ENCODE measurements at regions not wholly inside any gene's neighbourhood (a gene's known extent, or its start where the extent isn't known, plus 50 kb on each side); places are given as distances from the start of the nearest gene placed in this dataset.

GRCh38 chr3:35849496-35849895, 210.2 kb downstream of the ARPP21 start:
- Histone ChIP-seq H3K9ac (ENCODE audit: low read length) (no peak overlapping the region), H2BK5ac (ENCODE audit: low read length) (no peak overlapping the region), H2AK5ac (ENCODE audit: low read length) (no peak overlapping the region), H3K36me3 (ENCODE audit: control insufficient read depth, insufficient read depth, low read length) (no peaks in the 10 kb centered on the region), H3K4ac (ENCODE audit: low read depth, low read length) (no peak overlapping the region), H4K5ac (ENCODE audit: low read length) (no peak overlapping the region), H3K4me3 (ENCODE audit: low read length) (no peak overlapping the region), H4K8ac (ENCODE audit: low read depth, low read length) (no peak overlapping the region), H3K4me2 (ENCODE audit: low read length) (no peak overlapping the region), H3K4me1 (ENCODE audit: control insufficient read depth, low read depth, low read length) (no peaks in the 10 kb centered on the region), H3K18ac (ENCODE audit: low read length) (no peak overlapping the region), H3K23ac (ENCODE audit: low read length) (no peak overlapping the region), H3K27me3 (ENCODE audit: insufficient read depth, low read length, poor library complexity) (no peaks in the 10 kb centered on the region), H3K79me1 (ENCODE audit: low read length) (no peaks in the 10 kb centered on the region), H3K79me2 (ENCODE audit: control insufficient read depth, insufficient read depth, low read length) (no peaks in the 10 kb centered on the region), H2BK15ac (replicated peaks; ENCODE audit: low read depth) (no peak overlapping the region), H2BK120ac (ENCODE audit: low read depth, low read length) (no peak overlapping the region), H3K27ac (ENCODE audit: low read depth, low read length) (no peak overlapping the region), H3K56ac (ENCODE audit: low read length) (no peak overlapping the region)
- no peak for DNase-seq
- no CpG with 5 or more reads among the region's 4 CpGs for WGBS (ENCODE audit: extremely low coverage, insufficient coverage, low lambda C conversion rate)

DNA sequence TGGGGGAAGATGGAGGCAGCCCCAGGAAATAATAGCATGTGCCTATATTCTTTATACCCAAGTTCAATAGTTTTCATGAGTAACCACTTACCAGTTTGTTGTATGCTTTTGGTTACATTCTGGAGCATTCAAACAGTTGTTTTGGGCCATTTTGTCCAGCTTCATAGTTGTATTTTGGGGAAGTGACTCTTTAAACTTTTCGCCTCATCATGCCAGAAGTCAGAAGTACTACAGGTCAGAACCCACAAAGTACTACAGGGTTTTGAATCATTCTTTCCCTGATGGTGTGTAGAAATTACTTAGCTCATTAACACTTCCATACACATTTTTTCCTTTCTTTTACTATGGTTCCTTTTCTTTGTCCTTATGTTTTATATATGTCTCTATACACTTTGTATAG, 210.6 kb downstream of the ARPP21 start:
- no peak overlapping the region for H2BK5ac ChIP-seq (ENCODE audit: low read length)
- no peaks in the 10 kb centered on the region for H3K36me3 ChIP-seq (ENCODE audit: control insufficient read depth, insufficient read depth, low read length)
- H3K4me1 ChIP-seq (ENCODE audit: control insufficient read depth, low read depth, low read length): no peaks in the 10 kb centered on the region
- no peak overlapping the region for H3K23ac ChIP-seq (ENCODE audit: low read length)
- no peaks in the 10 kb centered on the region for H3K27me3 ChIP-seq (ENCODE audit: insufficient read depth, low read length, poor library complexity)
- no peak overlapping the region for H3K56ac ChIP-seq (ENCODE audit: low read length)
- no peak overlapping the region for H3K4me3 ChIP-seq (ENCODE audit: low read length)
- H2BK120ac ChIP-seq (ENCODE audit: low read depth, low read length): no peak overlapping the region
- no peak overlapping the region for H3K18ac ChIP-seq (ENCODE audit: low read length)
- no peaks in the 10 kb centered on the region for H3K79me1 ChIP-seq (ENCODE audit: low read length)
- no peak overlapping the region for H2AK5ac ChIP-seq (ENCODE audit: low read length)
- H3K4ac ChIP-seq (ENCODE audit: low read depth, low read length): no peak overlapping the region
- H3K79me2 ChIP-seq (ENCODE audit: control insufficient read depth, insufficient read depth, low read length): no peaks in the 10 kb centered on the region
- no CpG with 5 or more reads among the region's 1 CpG for WGBS (ENCODE audit: extremely low coverage, insufficient coverage, low lambda C conversion rate)
- DNase-seq: no peak
- no peak overlapping the region for H2BK15ac ChIP-seq (replicated peaks; ENCODE audit: low read depth)
- no peak overlapping the region for H3K27ac ChIP-seq (ENCODE audit: low read depth, low read length)
- H4K8ac ChIP-seq (ENCODE audit: low read depth, low read length): no peak overlapping the region
- no peak overlapping the region for H4K5ac ChIP-seq (ENCODE audit: low read length)
- no peak overlapping the region for H3K4me2 ChIP-seq (ENCODE audit: low read length)
- H3K9ac ChIP-seq (ENCODE audit: low read length): no peak overlapping the region

DNA sequence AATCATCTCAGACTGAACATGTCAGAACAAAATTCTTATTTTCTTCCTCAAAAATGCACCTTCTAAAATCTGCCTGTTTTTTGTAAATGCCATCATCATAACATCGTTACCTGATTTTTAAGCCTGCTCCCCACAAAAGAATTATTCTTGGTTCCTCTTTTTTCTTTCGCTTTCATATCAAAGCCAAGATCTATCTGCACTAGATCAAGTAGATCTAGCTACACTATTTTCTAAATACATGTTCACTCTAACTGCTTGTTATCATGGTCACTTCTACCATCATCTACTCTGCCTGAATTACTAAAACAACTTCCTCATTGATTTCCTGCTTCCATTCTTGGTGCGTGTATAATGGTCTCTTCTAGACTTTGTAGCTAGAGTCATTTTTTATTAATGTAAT, 217.7 kb downstream of the ARPP21 start:
- no peak overlapping the region for H2AK5ac ChIP-seq (ENCODE audit: low read length)
- no peak overlapping the region for H3K18ac ChIP-seq (ENCODE audit: low read length)
- no peak overlapping the region for H3K4ac ChIP-seq (ENCODE audit: low read depth, low read length)
- no peak for DNase-seq
- no peak overlapping the region for H2BK5ac ChIP-seq (ENCODE audit: low read length)
- H3K79me1 ChIP-seq (ENCODE audit: low read length): no peaks in the 10 kb centered on the region
- H3K23ac ChIP-seq (ENCODE audit: low read length): no peak overlapping the region
- H3K9ac ChIP-seq (ENCODE audit: low read length): no peak overlapping the region
- H2BK120ac ChIP-seq (ENCODE audit: low read depth, low read length): no peak overlapping the region
- H3K56ac ChIP-seq (ENCODE audit: low read length): no peak overlapping the region
- no peak overlapping the region for H3K4me3 ChIP-seq (ENCODE audit: low read length)
- H3K79me2 ChIP-seq (ENCODE audit: control insufficient read depth, insufficient read depth, low read length): no peaks in the 10 kb centered on the region
- H3K27me3 ChIP-seq (ENCODE audit: insufficient read depth, low read length, poor library complexity): no peaks in the 10 kb centered on the region
- H3K4me1 ChIP-seq (ENCODE audit: control insufficient read depth, low read depth, low read length): no peaks in the 10 kb centered on the region
- H4K5ac ChIP-seq (ENCODE audit: low read length): no peak overlapping the region
- no CpG with 5 or more reads among the region's 3 CpGs for WGBS (ENCODE audit: extremely low coverage, insufficient coverage, low lambda C conversion rate)
- no peak overlapping the region for H2BK15ac ChIP-seq (replicated peaks; ENCODE audit: low read depth)
- H3K27ac ChIP-seq (ENCODE audit: low read depth, low read length): no peak overlapping the region
- no peak overlapping the region for H4K8ac ChIP-seq (ENCODE audit: low read depth, low read length)
- H3K36me3 ChIP-seq (ENCODE audit: control insufficient read depth, insufficient read depth, low read length): no peaks in the 10 kb centered on the region
- no peak overlapping the region for H3K4me2 ChIP-seq (ENCODE audit: low read length)

- no peak overlapping the region for H2BK15ac ChIP-seq (replicated peaks; ENCODE audit: low read depth)
- H3K36me3 ChIP-seq (ENCODE audit: control insufficient read depth, insufficient read depth, low read length): no peaks in the 10 kb centered on the region
- no peak overlapping the region for H3K23ac ChIP-seq (ENCODE audit: low read length)
- H3K56ac ChIP-seq (ENCODE audit: low read length): no peak overlapping the region
- H3K27ac ChIP-seq (ENCODE audit: low read depth, low read length): no peak overlapping the region
- no peak overlapping the region for H3K9ac ChIP-seq (ENCODE audit: low read length)
- H3K4me1 ChIP-seq (ENCODE audit: control insufficient read depth, low read depth, low read length): no peaks in the 10 kb centered on the region
- H2BK5ac ChIP-seq (ENCODE audit: low read length): no peak overlapping the region
- H4K8ac ChIP-seq (ENCODE audit: low read depth, low read length): no peak overlapping the region
- no peak overlapping the region for H3K4me2 ChIP-seq (ENCODE audit: low read length)
- H2AK5ac ChIP-seq (ENCODE audit: low read length): no peak overlapping the region
- no peak overlapping the region for H3K18ac ChIP-seq (ENCODE audit: low read length)
- H3K79me2 ChIP-seq (ENCODE audit: control insufficient read depth, insufficient read depth, low read length): no peaks in the 10 kb centered on the region
- no peak overlapping the region for H2BK120ac ChIP-seq (ENCODE audit: low read depth, low read length)
- no peak for DNase-seq
- H3K79me1 ChIP-seq (ENCODE audit: low read length): no peaks in the 10 kb centered on the region
- H3K4me3 ChIP-seq (ENCODE audit: low read length): no peak overlapping the region
- H4K5ac ChIP-seq (ENCODE audit: low read length): no peak overlapping the region
- H3K27me3 ChIP-seq (ENCODE audit: insufficient read depth, low read length, poor library complexity): no peaks in the 10 kb centered on the region
- no CpG with 5 or more reads among the region's 4 CpGs for WGBS (ENCODE audit: extremely low coverage, insufficient coverage, low lambda C conversion rate)
- H3K4ac ChIP-seq (ENCODE audit: low read depth, low read length): no peak overlapping the region
Measured at GRCh38 chr3:35862057-35862456, 222.7 kb downstream of the ARPP21 start.

GRCh38 chr3:35864871-35865270, 225.5 kb downstream of the ARPP21 start:
- Histone ChIP-seq H2BK120ac (ENCODE audit: low read depth, low read length) (no peak overlapping the region), H3K4me2 (ENCODE audit: low read length) (no peak overlapping the region), H4K5ac (ENCODE audit: low read length) (no peak overlapping the region), H2BK5ac (ENCODE audit: low read length) (no peak overlapping the region), H2AK5ac (ENCODE audit: low read length) (no peak overlapping the region), H3K4me1 (ENCODE audit: control insufficient read depth, low read depth, low read length) (no peaks in the 10 kb centered on the region), H4K8ac (ENCODE audit: low read depth, low read length) (no peak overlapping the region), H3K4ac (ENCODE audit: low read depth, low read length) (no peak overlapping the region), H3K27ac (ENCODE audit: low read depth, low read length) (no peak overlapping the region), H3K23ac (ENCODE audit: low read length) (no peak overlapping the region), H2BK15ac (replicated peaks; ENCODE audit: low read depth) (no peak overlapping the region), H3K4me3 (ENCODE audit: low read length) (no peak overlapping the region), H3K56ac (ENCODE audit: low read length) (peak overlapping the region; percentile 34), H3K36me3 (ENCODE audit: control insufficient read depth, insufficient read depth, low read length) (no peaks in the 10 kb centered on the region), H3K18ac (ENCODE audit: low read length) (no peak overlapping the region), H3K9ac (ENCODE audit: low read length) (no peak overlapping the region), H3K27me3 (ENCODE audit: insufficient read depth, low read length, poor library complexity) (no peaks in the 10 kb centered on the region), H3K79me2 (ENCODE audit: control insufficient read depth, insufficient read depth, low read length) (no peaks in the 10 kb centered on the region), H3K79me1 (ENCODE audit: low read length) (no peaks in the 10 kb centered on the region)
- DNase-seq: peak; percentile 56
- no CpG with 5 or more reads among the region's 2 CpGs for WGBS (ENCODE audit: extremely low coverage, insufficient coverage, low lambda C conversion rate)

GRCh38 chr3:35867791-35868190, 228.5 kb downstream of the ARPP21 start:
- no peak overlapping the region for H2BK5ac ChIP-seq (ENCODE audit: low read length)
- no peaks in the 10 kb centered on the region for H3K36me3 ChIP-seq (ENCODE audit: control insufficient read depth, insufficient read depth, low read length)
- H3K56ac ChIP-seq (ENCODE audit: low read length): no peak overlapping the region
- H3K79me2 ChIP-seq (ENCODE audit: control insufficient read depth, insufficient read depth, low read length): no peaks in the 10 kb centered on the region
- DNase-seq: no peak
- H2BK15ac ChIP-seq (replicated peaks; ENCODE audit: low read depth): no peak overlapping the region
- H3K27me3 ChIP-seq (ENCODE audit: insufficient read depth, low read length, poor library complexity): no peaks in the 10 kb centered on the region
- H3K18ac ChIP-seq (ENCODE audit: low read length): no peak overlapping the region
- H3K4me2 ChIP-seq (ENCODE audit: low read length): no peak overlapping the region
- H3K4me3 ChIP-seq (ENCODE audit: low read length): no peak overlapping the region
- no peaks in the 10 kb centered on the region for H3K4me1 ChIP-seq (ENCODE audit: control insufficient read depth, low read depth, low read length)
- no peak overlapping the region for H4K5ac ChIP-seq (ENCODE audit: low read length)
- H2AK5ac ChIP-seq (ENCODE audit: low read length): no peak overlapping the region
- no peak overlapping the region for H3K4ac ChIP-seq (ENCODE audit: low read depth, low read length)
- no peak overlapping the region for H2BK120ac ChIP-seq (ENCODE audit: low read depth, low read length)
- H3K9ac ChIP-seq (ENCODE audit: low read length): no peak overlapping the region
- no peak overlapping the region for H3K27ac ChIP-seq (ENCODE audit: low read depth, low read length)
- no peak overlapping the region for H4K8ac ChIP-seq (ENCODE audit: low read depth, low read length)
- no peaks in the 10 kb centered on the region for H3K79me1 ChIP-seq (ENCODE audit: low read length)
- H3K23ac ChIP-seq (ENCODE audit: low read length): no peak overlapping the region

Measured in mesendoderm (in vitro differentiated cells).